Lower lobe of right lung (tissue), 2 donors: ENCODE measurements at regions not wholly inside any gene's neighbourhood (a gene's known extent, or its start where the extent isn't known, plus 50 kb on each side); places are given as distances from the start of the nearest gene placed in this dataset.
A peak's percentile ranks its signal among the peaks of the same experiment; 100 is the strongest.

Experiments
- ATAC-seq, 2 donors: fragments of 200-7000 bp; cut with Tn5 transposase; one replicate each; pipeline ENCODE4 v1.9.1; 2020 to 2022; ENCODE audit warnings: mild to moderate bottlenecking in 2 of 2, moderate library complexity in 2 of 2
- DNase-seq: peaks from one replicate; pipeline ENCODE4 v3.0.0-alpha.2; 2020
- H3K27ac ChIP-seq: fragments of 200-600 bp; one replicate; pipeline ENCODE4 v1.8.0; 2022
- H3K27me3 ChIP-seq: fragments of 200-600 bp; one replicate; pipeline ENCODE4 v1.8.0; 2022; ENCODE audit warnings: low read depth
- H3K36me3 ChIP-seq: fragments of 200-600 bp; one replicate; pipeline ENCODE4 v1.8.0; 2022; ENCODE audit warnings: mild to moderate bottlenecking
- H3K4me1 ChIP-seq: fragments of 200-600 bp; one replicate; pipeline ENCODE4 v1.8.0; 2022
- H3K4me3 ChIP-seq: fragments of 200-600 bp; one replicate; pipeline ENCODE4 v1.8.0; 2022; ENCODE audit warnings: mild to moderate bottlenecking
- H3K9me3 ChIP-seq: fragments of 200-600 bp; one replicate; pipeline ENCODE4 v1.8.0; 2022
- CTCF ChIP-seq: fragments of 200-600 bp; IDR thresholded peaks from one replicate; pipeline ENCODE4 v1.8.0; 2022; ENCODE audit warnings: antibody characterized with exemption, mild to moderate bottlenecking
- intact Hi-C: fragments of 100-400 bp; cut with DNase I; formaldehyde crosslinking; loops from one replicate; pipeline ENCODE4 v1.11.0; 2022
- donor health status: DM: no; HTN: yes; CAD: no; lungs with severe emphysema.

- no peaks in the 10 kb centered on the region for H3K27me3 ChIP-seq
- H3K9me3 ChIP-seq: no peaks in the 10 kb centered on the region
- DNase-seq (no peak), ATAC-seq (peak in 1 of 2 donors; percentile 13)
- no peak overlapping the region for H3K4me3 ChIP-seq
- H3K36me3 ChIP-seq: no peaks in the 10 kb centered on the region
- intact Hi-C loops: no loop called here
- no peak overlapping the region for H3K27ac ChIP-seq
- no peak for TF ChIP-seq CTCF
- peaks cover 16% of the 10 kb centered on the region for H3K4me1 ChIP-seq
Measured at GRCh38 chr3:127404221-127405009, 116.6 kb upstream of the PRR20G start.

- Histone ChIP-seq H3K27ac (no peak overlapping the region), H3K9me3 (no peaks in the 10 kb centered on the region), H3K36me3 (no peaks in the 10 kb centered on the region), H3K4me1 (peaks cover 16% of the 10 kb centered on the region), H3K27me3 (no peaks in the 10 kb centered on the region), H3K4me3 (no peak overlapping the region)
- no peak for TF ChIP-seq CTCF
- DNase-seq: no peak
- intact Hi-C loops: no loop called here
- ATAC-seq: no peak
Measured at GRCh38 chr3:127403795-127404194, 115.9 kb upstream of the PRR20G start.

- H3K27ac ChIP-seq: no peak overlapping the region
- ATAC-seq (peak; percentile 71 to 86), DNase-seq (no peak)
- H3K36me3 ChIP-seq: no peaks in the 10 kb centered on the region
- no peaks in the 10 kb centered on the region for H3K27me3 ChIP-seq
- H3K4me3 ChIP-seq: no peak overlapping the region
- H3K9me3 ChIP-seq: no peaks in the 10 kb centered on the region
- TF ChIP-seq CTCF: no peak
- no peaks in the 10 kb centered on the region for H3K4me1 ChIP-seq
- intact Hi-C loops: no loop called here
Measured at GRCh38 chr3:127399154-127399553, 111.3 kb upstream of the PRR20G start.

- H3K27me3 ChIP-seq: no peaks in the 10 kb centered on the region
- peak; percentile 37 for DNase-seq
- H3K27ac ChIP-seq: peak overlapping the region; percentile 11
- TF ChIP-seq CTCF: no peak
- no peaks in the 10 kb centered on the region for H3K36me3 ChIP-seq
- H3K4me3 ChIP-seq: no peak overlapping the region
- no peaks in the 10 kb centered on the region for H3K4me1 ChIP-seq
- ATAC-seq: no peak
- intact Hi-C loops: no loop called here
- no peaks in the 10 kb centered on the region for H3K9me3 ChIP-seq
Measured at GRCh38 chr3:127396473-127396872, 108.6 kb upstream of the PRR20G start.

GRCh38 chr3:127395663-127396355, 108.0 kb upstream of the PRR20G start:
- Histone ChIP-seq H3K36me3 (no peaks in the 10 kb centered on the region), H3K27ac (peak overlapping the region; percentile 11), H3K27me3 (no peaks in the 10 kb centered on the region), H3K4me1 (no peaks in the 10 kb centered on the region), H3K9me3 (no peaks in the 10 kb centered on the region), H3K4me3 (no peak overlapping the region)
- intact Hi-C loops: no loop called here
- no peak for TF ChIP-seq CTCF
- no peak for DNase-seq
- peak; percentile 68 to 75 for ATAC-seq
